ENCODE measurements at regions not wholly inside any gene's neighbourhood (a gene's known extent, or its start where the extent isn't known, plus 50 kb on each side); places are given as distances from the start of the nearest gene placed in this dataset.

DNA sequence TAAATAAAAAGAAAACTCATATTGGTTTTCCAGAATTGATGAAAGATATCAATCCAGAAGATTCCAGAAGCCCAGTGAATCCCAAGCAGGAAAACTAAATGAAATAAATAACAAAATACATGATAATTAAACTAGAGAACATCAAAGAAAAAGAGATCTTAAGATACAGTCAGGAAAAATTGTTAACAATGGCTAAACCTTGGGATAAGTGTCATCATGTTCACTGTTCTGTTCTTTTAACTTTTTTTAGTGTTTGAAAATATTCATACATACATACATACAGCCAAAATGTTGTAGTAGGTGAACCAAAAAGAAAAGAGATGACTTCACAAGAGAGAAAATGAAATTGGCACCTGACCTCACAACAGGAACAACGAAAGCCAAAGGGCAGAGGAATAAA is 72.2 kb upstream of the MYCN start:
- TF ChIP-seq, protein P1, sequence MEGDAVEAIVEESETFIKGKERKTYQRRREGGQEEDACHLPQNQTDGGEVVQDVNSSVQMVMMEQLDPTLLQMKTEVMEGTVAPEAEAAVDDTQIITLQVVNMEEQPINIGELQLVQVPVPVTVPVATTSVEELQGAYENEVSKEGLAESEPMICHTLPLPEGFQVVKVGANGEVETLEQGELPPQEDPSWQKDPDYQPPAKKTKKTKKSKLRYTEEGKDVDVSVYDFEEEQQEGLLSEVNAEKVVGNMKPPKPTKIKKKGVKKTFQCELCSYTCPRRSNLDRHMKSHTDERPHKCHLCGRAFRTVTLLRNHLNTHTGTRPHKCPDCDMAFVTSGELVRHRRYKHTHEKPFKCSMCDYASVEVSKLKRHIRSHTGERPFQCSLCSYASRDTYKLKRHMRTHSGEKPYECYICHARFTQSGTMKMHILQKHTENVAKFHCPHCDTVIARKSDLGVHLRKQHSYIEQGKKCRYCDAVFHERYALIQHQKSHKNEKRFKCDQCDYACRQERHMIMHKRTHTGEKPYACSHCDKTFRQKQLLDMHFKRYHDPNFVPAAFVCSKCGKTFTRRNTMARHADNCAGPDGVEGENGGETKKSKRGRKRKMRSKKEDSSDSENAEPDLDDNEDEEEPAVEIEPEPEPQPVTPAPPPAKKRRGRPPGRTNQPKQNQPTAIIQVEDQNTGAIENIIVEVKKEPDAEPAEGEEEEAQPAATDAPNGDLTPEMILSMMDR (IDR thresholded peaks at IDR 0.05), result no peak
- TF ChIP-seq POLR2A (IDR thresholded peaks at IDR 0.05), result no peak

Measured in right lobe of liver (tissue), 4 donors.